HG03097 (cell line): ENCODE measurements at regions not wholly inside any gene's neighbourhood (a gene's known extent, or its start where the extent isn't known, plus 50 kb on each side); places are given as distances from the start of the nearest gene placed in this dataset.

Source experiments
- ATAC-seq: cut with Tn5 transposase; IDR thresholded peaks from one replicate; pipeline ENCODE4 v1.9.1; 2021; ENCODE audit not compliant: unreplicated experiment, low FRiP score

DNA sequence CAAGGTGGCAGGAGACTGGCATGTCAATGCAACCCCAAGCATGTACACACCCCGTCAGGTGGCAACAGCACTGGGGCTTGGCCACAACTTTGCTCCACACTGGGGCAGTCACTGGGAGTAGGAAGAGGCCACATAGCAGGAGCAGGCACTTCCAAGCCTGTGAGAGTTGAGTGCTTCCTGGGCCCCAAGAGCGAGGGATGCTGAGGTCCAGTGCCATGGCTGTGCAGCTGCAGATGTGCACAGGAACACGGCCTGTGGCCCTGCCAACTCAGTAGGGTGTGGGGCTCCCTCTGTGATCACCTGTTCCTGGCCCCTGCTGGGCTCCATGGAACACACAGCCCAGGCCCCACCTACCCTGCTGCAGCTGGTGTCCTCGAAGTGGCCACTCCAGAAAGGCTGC lies 932.8 kb upstream of the SORCS1 start:
- ATAC-seq = no peak

DNA sequence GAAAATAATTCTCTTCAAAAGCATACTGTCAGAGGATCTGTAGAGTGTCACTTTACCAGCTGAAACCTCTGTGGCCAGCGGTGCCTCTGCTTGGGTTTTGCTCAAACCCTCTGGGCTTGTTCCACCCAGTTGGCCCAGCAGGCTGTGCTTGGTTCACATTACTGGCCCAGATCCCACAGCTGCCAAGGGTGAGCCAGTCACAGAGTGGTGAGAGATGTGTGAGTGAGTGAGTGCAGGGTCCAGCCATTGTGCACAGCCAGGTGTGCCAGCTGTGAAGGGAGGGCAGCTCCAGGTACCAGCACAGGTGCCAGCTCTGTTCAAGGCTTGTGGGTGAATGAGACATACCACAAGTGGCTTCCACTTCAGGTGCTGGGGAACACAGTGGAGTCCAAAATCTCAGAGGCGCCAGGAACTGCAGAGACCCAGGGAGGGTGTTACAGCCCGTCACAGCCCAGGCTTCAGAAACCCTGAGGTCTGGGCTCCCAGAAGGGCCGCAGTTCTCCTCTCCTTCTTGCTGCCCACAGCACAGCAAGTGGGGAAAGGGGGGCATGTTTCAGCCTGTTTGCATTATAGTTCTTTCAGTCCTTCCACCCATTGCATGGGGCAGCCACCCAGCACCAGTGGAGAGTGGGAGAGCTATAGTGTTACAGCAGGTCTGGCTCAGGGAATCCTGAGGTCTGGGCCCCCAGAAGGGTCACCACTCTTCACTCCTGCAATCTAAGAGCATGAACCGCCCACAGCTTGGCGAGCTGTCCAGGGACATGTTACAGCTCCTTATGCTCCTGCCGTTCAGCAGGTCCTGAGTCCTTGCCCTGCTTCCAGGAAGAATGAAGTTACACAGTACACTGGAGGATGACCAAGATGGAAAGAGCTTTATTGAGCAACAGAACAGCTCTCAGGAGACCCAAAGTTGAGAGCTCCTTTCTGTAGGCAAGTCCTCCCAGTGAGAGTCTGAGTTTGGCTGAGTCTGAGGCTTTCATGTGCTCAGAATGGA lies 931.7 kb upstream of the SORCS1 start:
- ATAC-seq = no peak

DNA sequence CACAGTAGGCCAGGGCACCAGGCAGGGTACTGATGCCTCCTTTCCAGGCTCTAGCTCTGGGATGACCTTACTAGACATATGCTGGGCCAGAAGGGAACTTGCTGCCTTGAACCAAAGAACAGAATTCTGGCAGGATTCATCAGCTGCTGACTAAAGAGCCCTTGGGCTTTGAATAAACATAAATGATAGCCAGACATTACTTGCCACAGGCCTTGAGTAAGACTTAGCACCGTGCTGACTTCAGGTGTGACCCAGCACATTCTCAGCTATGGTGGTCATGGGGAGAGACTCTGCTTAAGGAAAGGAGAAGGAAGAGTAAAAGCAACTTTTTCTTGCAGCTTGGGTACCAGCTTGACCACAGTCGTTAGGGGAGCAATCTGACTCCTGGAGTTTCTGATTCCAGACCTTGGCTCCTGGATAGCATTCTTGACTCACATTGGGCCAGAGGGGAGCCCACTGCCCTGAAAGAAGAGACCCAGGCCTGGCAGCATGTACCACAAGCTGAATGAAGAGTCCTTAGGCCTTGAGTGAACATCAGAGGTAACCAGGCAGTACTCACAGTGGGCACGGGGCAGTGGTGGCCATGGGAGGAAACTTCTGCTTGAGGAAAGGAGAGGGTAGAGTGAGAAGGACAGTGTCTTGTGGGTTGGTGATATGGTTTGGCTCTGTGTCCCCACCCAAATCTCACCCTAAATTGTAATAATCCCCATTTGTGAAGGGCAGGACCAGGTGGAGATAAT lies 926.1 kb upstream of the SORCS1 start:
- no peak for ATAC-seq

DNA sequence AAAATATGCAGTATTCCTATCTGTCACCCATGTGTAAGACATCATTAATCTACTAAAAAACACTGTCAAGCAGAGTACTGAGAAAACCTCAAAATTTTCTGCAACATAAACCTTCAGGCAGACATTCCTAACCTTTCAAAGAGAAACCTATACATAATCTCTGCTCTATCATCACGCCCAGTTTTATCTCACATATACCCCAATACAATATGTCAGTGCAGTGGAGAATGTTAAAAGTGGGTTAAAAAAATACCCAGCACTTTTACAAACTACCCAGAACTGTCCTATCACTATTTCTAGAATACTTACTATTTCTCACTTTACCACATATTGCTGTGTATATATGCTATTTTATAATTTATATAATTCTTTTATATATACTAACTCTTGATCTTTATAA lies 922.0 kb upstream of the SORCS1 start:
- ATAC-seq = no peak

DNA sequence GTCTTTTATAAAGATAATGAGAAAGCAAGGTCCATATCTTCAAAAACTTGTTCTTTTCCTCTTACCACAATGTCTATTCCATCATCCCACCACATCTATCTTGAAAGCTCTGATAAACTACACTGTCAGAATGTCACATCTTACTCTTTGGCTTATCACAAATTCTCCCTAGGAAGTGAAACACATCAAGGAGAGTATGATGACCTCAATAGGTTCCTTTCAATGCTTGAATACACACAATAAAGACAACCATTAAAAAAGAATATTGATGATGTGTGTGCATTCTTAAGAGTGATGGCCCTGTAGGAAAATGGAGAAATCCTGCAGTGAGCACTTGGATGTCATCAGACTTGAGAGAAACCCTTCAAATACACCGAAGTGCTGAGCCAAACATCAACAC lies 918.1 kb upstream of the SORCS1 start:
- no peak for ATAC-seq

DNA sequence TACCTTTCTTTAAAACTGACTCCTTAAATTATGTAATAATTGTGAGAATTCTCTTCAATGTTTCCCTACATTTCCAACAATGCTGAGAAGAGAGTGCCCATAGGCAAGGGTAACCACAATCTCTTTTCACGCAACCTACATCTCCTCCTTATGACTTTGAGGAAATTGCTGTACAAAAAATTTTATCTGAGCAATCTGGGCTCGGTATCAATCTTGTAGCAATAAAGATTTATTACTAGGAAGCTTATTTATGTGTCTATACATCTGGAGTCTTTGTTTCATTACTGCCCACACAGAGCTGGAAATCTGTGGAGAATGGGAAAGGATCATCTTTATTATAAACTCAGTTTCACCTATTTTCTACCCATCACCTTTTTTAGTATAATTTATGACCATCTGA lies 913.8 kb upstream of the SORCS1 start:
- ATAC-seq = no peak

DNA sequence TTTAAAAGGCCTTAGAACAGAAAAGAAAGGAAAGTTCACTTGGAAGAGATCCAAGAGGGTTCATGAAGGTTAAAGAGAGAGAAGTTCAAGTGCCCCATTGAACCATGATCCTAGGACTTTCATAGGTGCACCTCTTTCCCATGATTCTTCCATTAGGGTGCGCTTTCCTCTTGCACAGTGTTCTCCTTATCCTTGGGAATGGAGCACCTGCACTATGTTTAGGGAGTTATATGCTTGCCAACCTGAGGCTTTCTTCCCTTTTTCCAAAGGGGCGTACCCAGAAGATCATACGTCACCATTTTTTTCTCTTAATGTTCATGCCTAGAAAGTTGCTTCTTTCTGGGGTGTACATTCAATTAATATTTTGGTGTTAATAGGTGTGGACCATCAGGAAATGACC lies 908.0 kb upstream of the SORCS1 start:
- no peak for ATAC-seq

DNA sequence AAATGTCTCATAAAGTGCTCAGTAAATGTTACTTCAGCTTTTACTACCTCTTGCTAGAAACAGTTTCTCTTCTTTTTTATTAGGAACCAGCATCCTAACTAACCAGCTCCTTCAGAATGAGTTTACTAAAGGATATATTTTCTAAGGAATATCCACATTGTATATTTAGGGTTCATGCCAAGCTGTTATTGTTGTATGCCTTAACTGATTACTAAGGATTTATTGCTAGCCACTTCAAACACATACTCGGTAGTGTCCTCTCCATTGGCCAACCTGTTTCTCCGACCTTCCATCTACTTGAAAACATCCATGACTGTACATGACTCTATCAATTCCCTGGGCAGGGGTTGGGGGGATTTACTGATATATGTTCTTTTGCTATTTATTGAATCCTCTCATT lies 906.3 kb upstream of the SORCS1 start:
- no peak for ATAC-seq

DNA sequence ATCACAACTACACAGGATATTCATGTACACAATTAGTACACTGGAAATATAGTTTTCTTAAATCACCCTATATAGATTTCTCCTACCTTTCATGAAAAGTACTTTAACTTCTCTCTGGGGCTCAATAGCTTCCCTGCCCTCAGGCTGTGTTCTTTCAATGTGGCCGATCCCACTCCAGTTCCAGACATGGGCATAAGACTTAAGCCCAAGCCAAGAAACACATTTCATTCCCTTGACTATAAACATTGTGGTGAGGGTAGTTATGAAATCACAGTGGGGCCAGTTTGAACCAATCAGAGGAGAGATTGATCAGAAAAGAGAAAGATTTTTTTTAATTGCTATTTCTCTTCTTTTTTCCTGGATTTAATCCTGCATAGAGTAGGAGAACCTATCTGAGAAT lies 904.6 kb upstream of the SORCS1 start:
- no peak for ATAC-seq

DNA sequence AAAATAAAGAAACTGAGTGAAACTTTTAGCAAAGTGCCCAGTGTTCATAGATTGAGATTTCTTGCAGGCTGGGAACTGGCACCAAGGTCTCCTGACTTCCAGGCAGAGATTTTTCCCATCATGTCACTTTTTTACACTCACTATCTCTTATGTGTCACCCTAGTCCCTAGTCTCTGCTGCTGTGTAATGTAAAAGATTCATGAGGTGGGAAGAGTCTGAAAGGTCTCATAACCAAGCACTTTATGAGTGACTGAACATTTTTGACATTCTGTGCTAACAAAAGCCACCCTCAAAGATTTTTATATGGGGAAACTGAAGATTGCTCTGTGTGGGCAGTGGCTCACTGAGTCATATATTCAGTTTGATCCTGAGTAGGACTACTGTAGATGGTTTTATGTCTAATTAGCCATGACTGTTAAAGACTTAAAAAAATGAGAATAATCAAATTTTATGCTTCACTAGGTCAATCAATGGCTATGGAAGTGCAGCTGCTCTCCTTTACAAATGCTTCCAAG lies 900.3 kb upstream of the SORCS1 start:
- no peak for ATAC-seq

DNA sequence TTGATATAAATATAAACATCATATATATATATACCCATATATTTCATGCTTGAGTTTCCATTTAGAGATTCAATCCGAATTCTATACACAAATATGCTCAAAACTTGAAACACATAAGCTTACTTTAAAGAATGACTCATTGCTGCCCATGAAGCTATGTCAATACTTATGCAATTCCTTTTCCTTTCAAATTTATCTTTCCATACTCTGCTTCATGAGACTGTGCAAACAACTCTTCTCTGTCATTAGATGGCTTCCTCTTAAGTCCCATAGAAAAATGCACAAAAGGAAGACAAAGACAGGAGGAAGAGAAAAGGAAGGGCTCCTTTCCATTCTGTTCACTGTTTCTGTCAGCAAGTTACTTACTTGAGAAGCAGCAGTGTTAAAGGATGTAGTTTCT lies 895.7 kb upstream of the SORCS1 start:
- no peak for ATAC-seq

DNA sequence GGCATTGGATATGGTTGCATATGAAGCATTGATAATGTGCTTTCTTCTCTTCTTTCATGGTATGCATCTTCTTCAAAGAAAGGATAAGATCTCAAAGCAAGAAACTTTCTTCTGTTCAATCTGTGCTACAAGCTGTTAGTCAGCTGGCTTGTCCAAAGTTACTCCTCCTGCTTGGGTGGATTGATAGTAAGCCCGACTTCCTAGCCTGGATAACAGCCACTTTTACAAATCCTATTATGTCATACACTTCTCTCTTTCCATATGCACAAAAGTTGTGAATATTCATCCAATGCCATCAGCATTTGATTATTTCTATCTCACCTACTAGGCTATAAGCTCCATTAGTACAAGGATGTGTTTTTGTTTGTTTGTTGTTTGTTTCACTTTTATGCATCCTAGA lies 891.0 kb upstream of the SORCS1 start:
- no peak for ATAC-seq

DNA sequence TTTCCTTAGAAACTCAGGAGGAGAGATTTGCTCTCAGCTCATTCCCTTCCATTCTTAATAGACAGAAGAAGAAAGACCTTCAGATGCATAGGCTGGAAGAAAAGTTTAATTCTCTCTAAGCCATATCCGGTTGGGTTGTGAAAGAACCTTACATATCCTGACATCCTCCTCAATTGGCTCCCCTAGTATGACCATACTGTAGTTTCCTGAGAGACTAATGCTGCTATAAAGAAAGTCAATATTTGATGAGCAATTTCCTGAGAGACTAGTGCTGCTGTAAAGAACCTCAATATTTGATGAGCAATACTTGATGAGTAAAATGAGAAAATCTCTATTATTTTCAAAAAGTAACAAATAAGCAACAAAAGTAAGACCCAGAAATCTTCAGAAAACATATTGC lies 888.5 kb upstream of the SORCS1 start:
- ATAC-seq = no peak

DNA sequence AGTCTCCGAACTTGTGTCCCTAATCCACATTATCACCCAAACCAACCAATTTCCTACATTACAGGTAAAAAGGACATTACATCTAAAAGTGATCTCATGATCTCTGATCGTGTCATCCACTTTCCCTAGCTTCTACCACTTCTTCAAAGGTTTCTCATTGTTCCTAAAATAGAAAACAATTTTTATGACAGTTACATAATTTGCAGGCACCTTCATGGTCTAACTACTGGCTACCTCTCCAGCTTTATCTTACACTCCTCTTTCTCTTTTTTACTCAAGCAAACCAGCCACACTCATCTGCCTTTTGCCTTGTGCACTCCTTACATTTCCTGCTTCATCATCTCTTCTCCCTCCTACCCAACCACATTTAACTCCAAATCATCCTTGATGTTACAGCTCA lies 886.7 kb upstream of the SORCS1 start:
- ATAC-seq = no peak

DNA sequence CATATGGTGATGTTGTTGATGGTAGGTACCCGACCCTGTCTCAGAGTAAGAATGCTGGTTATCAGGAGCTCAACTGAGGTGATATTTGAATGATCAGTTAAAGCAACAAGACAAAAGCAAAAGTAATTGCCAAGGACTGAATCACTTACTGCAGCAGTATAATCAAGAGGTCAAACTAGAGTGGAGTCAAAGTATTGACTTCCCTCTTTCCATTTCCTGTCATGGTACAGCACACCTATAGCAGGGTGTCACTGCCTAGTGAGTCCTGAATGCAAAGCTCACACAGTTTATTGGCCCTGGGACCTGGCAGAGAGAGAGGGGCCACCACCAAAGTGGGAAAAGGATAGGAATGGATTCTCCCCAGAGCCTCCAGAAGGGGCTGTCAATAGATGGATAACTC lies 886.1 kb upstream of the SORCS1 start:
- no peak for ATAC-seq

DNA sequence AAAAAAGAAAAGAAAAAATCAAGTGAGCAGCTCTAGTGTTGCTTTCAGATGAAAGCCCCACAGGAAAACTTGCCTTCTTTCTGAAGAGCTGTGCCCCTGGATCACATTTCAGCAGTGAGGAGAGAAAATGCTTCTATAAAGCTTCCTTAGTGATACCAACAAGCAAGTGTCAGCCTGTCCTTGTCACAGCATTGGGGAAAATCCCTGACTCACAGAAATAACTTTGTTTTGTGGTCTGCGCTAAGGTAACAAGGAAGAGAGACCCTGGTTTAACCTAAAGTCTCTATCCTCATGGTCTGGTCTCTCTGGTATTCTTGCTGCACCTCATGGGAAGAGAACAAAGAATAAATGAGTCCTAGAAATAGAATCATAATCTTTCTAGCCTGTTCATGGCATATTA lies 885.2 kb upstream of the SORCS1 start:
- no peak for ATAC-seq

DNA sequence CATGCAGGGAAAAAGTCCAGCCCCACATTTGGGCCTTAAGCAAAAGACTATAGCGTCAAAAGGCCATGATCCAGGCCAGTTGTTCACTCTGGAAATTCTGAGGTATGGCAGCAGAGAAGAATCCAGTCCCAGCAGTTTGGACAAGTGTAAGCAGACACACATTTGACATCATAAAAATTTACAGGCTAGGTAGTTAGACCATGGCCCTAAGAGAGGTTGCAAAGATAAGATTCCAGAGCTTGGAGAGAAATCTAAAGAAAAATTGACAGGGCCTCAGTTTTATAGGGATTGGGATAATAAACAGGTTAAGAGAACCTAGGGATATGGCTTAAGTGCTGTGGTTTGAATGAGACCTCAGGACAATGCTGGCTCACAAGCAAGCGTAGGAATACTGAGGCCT lies 884.4 kb upstream of the SORCS1 start:
- ATAC-seq = no peak

DNA sequence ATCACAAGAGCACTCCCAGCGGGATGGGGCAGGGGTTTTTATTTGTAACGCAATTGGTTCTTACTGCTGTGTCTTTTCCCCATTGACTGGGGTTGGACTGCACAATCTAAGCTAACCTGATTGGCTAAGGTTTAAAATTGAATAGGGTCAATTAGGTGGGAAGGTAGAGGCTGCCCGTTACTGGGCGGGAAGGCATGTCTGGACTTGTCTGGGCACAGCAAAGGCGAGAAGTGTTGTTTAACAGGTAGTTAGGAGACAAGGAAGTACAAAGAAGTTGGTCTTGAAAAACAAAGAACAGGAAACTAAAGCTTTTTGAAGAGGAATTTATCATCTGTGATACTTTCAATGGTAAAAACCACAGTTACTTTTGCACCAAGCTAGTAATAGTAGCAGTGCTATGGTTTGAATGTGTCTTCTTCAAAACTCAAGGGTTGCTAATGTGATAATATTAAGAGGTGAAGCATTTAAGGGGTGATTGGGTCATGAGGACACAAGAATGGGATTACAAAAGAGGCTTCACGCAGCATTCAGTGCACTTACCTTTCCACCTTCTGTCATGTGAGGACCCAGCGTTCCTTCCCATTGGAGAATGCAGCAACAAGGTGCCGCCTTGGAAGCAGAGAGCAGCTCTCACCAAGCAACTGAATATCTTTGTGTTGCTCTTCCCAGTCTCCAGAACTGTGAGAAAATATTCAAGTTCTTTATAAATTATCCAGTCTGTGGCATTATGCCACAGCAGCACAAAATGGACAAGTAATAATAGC lies 875.5 kb upstream of the SORCS1 start:
- ATAC-seq = no peak

DNA sequence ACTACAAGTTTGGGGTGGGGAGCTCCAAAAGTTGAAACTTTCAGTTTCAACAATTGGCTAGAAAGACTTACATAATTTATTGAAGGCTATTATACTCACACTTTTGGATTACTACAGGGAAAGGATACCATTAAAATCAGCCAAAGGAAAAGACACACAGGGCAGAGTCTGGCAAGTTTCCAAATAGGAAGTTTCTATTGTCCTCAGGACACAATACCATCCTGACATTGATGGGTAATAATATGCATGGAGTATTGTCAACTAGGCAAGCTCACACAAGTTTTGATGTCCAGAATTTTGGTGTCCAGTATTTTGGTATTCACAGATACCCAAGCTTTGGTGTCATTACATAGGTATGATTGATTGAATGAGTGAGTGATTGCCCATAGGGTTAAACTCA lies 872.6 kb upstream of the SORCS1 start:
- no peak for ATAC-seq

DNA sequence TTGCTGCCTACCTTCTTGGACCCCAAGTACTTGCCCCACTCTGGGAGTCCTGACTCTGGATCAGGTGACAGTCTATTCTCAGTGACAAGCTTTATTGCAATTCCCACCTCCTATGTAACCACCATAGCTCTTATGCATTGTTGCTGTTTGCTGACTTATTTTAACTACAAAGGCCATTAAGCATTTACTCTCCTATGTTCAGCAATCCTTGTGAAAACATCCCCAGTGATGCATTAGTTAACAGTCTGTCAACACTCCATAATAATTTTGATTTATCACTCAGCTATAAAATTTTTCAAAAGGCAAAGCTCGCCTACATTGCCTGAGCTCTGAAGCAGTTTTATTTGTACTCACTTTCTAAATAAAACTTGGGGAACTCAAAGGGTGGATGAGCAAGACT lies 871.8 kb upstream of the SORCS1 start:
- ATAC-seq = no peak

DNA sequence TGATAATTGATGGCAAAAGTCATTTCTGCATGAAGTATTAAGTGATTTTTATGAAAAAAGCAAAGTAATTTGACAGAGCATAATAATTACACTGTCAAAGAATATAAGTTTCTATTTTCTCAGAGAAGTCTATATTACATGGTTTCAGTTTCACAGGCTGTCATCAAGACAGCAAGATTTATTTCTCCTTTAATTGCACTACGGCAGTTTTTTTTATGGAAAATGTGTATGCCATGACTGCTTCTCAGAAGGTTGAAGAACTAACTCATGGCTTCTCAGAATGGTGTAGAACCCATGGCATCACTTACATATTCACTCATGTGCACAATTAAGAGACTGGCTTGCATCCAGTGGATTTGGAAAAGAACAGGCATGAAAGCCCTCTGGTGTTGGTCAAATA lies 870.3 kb upstream of the SORCS1 start:
- ATAC-seq = no peak
